SK-N-SH treated with all-trans-retinoic acid at 6 μM for 48 hours (cell line): ENCODE measurements at regions not wholly inside any gene's neighbourhood (a gene's known extent, or its start where the extent isn't known, plus 50 kb on each side); places are given as distances from the start of the nearest gene placed in this dataset.

ENCODE experiments used
- ATAC-seq: fragments of 200-7000 bp; cut with Tn5 transposase; 3 replicates; pipeline ENCODE4 v1.9.1; 2020; ENCODE audit warnings: mild to moderate bottlenecking, moderate library complexity
- ARNTL ChIP-seq: fragments of 450-650 bp; formaldehyde crosslinking; IDR thresholded peaks from 2 replicates; pipeline ENCODE4 v1.5.0; 2020; ENCODE audit warnings: low read depth, mild to moderate bottlenecking, moderate library complexity, borderline replicate concordance
- BACH2 ChIP-seq: fragments of 250-450 bp; sonication (Bioruptor Pico); IDR thresholded peaks from 2 replicates; pipeline ENCODE4 v1.9.0; 2021; ENCODE audit warnings: mild to moderate bottlenecking, borderline replicate concordance
- CSDC2 ChIP-seq: fragments of 250-450 bp; sonication (Bioruptor Pico); IDR thresholded peaks from 2 replicates; pipeline ENCODE4 v1.5.0; 2020; ENCODE audit warnings: mild to moderate bottlenecking, moderate library complexity
- CSRNP3 ChIP-seq: fragments of 250-450 bp; sonication (Bioruptor Pico); IDR thresholded peaks from 2 replicates; pipeline ENCODE4 v1.5.1; 2021; ENCODE audit warnings: mild to moderate bottlenecking, moderate library complexity
- ESRRG ChIP-seq: fragments of 250-450 bp; sonication (Bioruptor Pico); IDR thresholded peaks from 2 replicates; pipeline ENCODE4 v1.6.1; 2021; ENCODE audit warnings: mild to moderate bottlenecking
- GLIS3 ChIP-seq: fragments of 250-450 bp; sonication (Bioruptor Pico); IDR thresholded peaks from 2 replicates; pipeline ENCODE4 v1.5.0; 2020; ENCODE audit warnings: mild to moderate bottlenecking, moderate library complexity
- OSR1 ChIP-seq: fragments of 250-450 bp; sonication (Bioruptor Pico); IDR thresholded peaks from 2 replicates; pipeline ENCODE4 v1.8.0; 2022; ENCODE audit warnings: moderate library complexity, mild to moderate bottlenecking, inconsistent platforms
- PATZ1 ChIP-seq: fragments of 250-450 bp; sonication (Bioruptor Pico); IDR thresholded peaks from 2 replicates; pipeline ENCODE4 v1.8.0; 2020; ENCODE audit warnings: mild to moderate bottlenecking, moderate library complexity, borderline replicate concordance
- RARB ChIP-seq: fragments of 250-450 bp; sonication (Bioruptor Pico); IDR thresholded peaks from 2 replicates; pipeline ENCODE4 v1.8.0; 2021; ENCODE audit warnings: mild to moderate bottlenecking, moderate library complexity
- SNAI2 ChIP-seq: fragments of 250-450 bp; sonication (Bioruptor Pico); IDR thresholded peaks from 2 replicates; pipeline ENCODE4 v1.5.0; 2020; ENCODE audit warnings: mild to moderate bottlenecking, moderate library complexity
- TCF4 ChIP-seq: fragments of 250-450 bp; sonication (Bioruptor Pico); IDR thresholded peaks from 2 replicates; pipeline ENCODE4 v1.8.0; 2021; ENCODE audit warnings: mild to moderate bottlenecking, moderate library complexity, borderline replicate concordance
- TOX ChIP-seq: fragments of 250-450 bp; sonication (Bioruptor Pico); IDR thresholded peaks from 2 replicates; pipeline ENCODE4 v1.8.0; 2021; ENCODE audit warnings: mild to moderate bottlenecking, moderate library complexity, borderline replicate concordance
- TSHZ2 ChIP-seq: fragments of 250-450 bp; sonication (Bioruptor Pico); IDR thresholded peaks from 2 replicates; pipeline ENCODE4 v1.5.0; 2020; ENCODE audit warnings: mild to moderate bottlenecking, moderate library complexity
- ZC3H10 ChIP-seq: fragments of 250-450 bp; sonication (Bioruptor Pico); IDR thresholded peaks from 2 replicates; pipeline ENCODE4 v1.5.1; 2021; ENCODE audit warnings: mild to moderate bottlenecking, moderate library complexity
- ZFP3 ChIP-seq: fragments of 250-450 bp; sonication (Bioruptor Pico); IDR thresholded peaks from 2 replicates; pipeline ENCODE4 v1.5.0; 2020; ENCODE audit warnings: mild to moderate bottlenecking, moderate library complexity
- ZFP30 ChIP-seq: fragments of 450-650 bp; formaldehyde crosslinking; IDR thresholded peaks from 2 replicates; pipeline ENCODE4 v1.5.0; 2022; ENCODE audit warnings: mild to moderate bottlenecking, moderate library complexity
- ZNF565 ChIP-seq: fragments of 450-650 bp; formaldehyde crosslinking; conservative IDR thresholded peaks from 2 replicates; pipeline ENCODE4 v1.5.0; 2020; ENCODE audit warnings: low read depth, mild to moderate bottlenecking, moderate library complexity
- ZNF70 ChIP-seq: fragments of 450-650 bp; formaldehyde crosslinking; IDR thresholded peaks from 2 replicates; pipeline ENCODE4 v1.5.0; 2020; ENCODE audit warnings: mild to moderate bottlenecking, moderate library complexity
- ZNF8 ChIP-seq: fragments of 450-650 bp; formaldehyde crosslinking; IDR thresholded peaks from 2 replicates; pipeline ENCODE4 v1.5.0; 2020; ENCODE audit warnings: mild to moderate bottlenecking, moderate library complexity
- TF ChIP-seq, protein P1 (sequence below): fragments of 250-450 bp; sonication (Bioruptor Pico); IDR thresholded peaks from 2 replicates; pipeline ENCODE4 v1.8.0; 2021; ENCODE audit warnings: low read depth, mild to moderate bottlenecking, moderate library complexity, borderline replicate concordance
- TF ChIP-seq, protein P2 (sequence below): fragments of 250-450 bp; sonication (Bioruptor Pico); IDR thresholded peaks from 2 replicates; pipeline ENCODE4 v1.5.1; 2020; ENCODE audit warnings: low read depth, mild to moderate bottlenecking, moderate library complexity

DNA sequence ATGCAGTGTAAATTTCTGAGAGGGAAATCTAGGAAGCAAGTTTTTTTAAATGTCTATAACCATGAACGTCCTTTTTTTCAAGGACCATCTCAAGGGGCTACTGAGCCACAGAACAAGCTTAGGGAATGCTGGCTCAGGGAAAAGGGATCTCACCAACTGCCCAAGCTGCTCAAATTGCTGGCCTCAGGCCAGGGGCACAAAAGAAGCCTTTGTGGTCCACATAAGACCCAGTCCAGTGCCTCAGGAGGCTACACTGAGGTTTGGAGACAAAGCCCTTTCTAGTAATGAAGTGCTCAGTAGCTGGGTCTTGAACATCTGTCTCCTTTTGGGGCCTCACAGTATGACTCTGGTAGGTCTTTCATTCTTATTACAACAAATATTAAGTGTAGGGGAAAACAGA is 305.5 kb downstream of the RAB28 start:
- TF ChIP-seq ZNF565 (CRISPR knock-in tag) (no peak), ZC3H10 (CRISPR knock-in tag) (no peak), TOX (CRISPR knock-in tag) (no peak), ARNTL (no peak), ESRRG (CRISPR knock-in tag) (no peak), PATZ1 (no peak), GLIS3 (no peak), TSHZ2 (CRISPR knock-in tag) (no peak), TCF4 (CRISPR knock-in tag) (no peak), CSDC2 (CRISPR knock-in tag) (no peak), BACH2 (CRISPR knock-in tag) (no peak), CSRNP3 (CRISPR knock-in tag) (no peak), ZNF8 (CRISPR knock-in tag) (no peak), ZFP3 (CRISPR knock-in tag) (no peak), OSR1 (no peak), SNAI2 (CRISPR knock-in tag) (no peak), ZFP30 (CRISPR knock-in tag) (no peak), ZNF70 (CRISPR knock-in tag) (no peak)
- TF ChIP-seq, protein P1, sequence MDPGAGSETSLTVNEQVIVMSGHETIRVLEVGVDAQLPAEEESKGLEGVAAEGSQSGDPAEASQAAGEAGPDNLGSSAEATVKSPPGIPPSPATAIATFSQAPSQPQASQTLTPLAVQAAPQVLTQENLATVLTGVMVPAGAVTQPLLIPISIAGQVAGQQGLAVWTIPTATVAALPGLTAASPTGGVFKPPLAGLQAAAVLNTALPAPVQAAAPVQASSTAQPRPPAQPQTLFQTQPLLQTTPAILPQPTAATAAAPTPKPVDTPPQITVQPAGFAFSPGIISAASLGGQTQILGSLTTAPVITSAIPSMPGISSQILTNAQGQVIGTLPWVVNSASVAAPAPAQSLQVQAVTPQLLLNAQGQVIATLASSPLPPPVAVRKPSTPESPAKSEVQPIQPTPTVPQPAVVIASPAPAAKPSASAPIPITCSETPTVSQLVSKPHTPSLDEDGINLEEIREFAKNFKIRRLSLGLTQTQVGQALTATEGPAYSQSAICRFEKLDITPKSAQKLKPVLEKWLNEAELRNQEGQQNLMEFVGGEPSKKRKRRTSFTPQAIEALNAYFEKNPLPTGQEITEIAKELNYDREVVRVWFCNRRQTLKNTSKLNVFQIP (CRISPR knock-in tag), result no peak
- TF ChIP-seq, protein P2, sequence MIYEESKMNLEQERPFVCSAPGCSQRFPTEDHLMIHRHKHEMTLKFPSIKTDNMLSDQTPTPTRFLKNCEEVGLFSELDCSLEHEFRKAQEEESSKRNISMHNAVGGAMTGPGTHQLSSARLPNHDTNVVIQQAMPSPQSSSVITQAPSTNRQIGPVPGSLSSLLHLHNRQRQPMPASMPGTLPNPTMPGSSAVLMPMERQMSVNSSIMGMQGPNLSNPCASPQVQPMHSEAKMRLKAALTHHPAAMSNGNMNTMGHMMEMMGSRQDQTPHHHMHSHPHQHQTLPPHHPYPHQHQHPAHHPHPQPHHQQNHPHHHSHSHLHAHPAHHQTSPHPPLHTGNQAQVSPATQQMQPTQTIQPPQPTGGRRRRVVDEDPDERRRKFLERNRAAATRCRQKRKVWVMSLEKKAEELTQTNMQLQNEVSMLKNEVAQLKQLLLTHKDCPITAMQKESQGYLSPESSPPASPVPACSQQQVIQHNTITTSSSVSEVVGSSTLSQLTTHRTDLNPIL (CRISPR knock-in tag), result no peak
- no peak for ATAC-seq

DNA sequence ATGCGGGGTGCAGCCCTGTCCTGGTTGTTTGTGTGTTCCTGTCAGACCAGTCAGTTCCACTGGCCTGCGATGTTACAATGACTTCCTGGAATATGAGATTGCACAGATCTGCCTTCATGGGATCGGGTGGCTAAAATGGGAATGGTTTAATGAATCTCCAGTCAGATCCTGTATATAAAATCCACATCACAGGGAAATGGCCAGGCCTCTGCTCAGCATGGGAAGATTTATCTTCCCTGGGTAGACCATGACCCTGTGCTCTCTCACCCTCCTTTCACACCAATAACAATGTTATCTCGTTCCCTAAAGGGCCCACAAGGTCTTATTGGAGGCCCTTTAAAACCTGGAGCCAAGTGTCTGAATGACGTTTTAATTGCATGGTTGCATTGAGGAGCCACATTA is 307.4 kb downstream of the RAB28 start:
- no peak for ATAC-seq
- TF ChIP-seq ZNF8 (CRISPR knock-in tag) (no peak), ESRRG (CRISPR knock-in tag) (no peak), TSHZ2 (CRISPR knock-in tag) (no peak), OSR1 (no peak), ZNF70 (CRISPR knock-in tag) (no peak), ZC3H10 (CRISPR knock-in tag) (no peak), SNAI2 (CRISPR knock-in tag) (no peak), ARNTL (no peak), TOX (CRISPR knock-in tag) (no peak), RARB (no peak), GLIS3 (no peak), PATZ1 (no peak), ZNF565 (CRISPR knock-in tag) (no peak), TCF4 (CRISPR knock-in tag) (no peak), BACH2 (CRISPR knock-in tag) (no peak), CSRNP3 (CRISPR knock-in tag) (no peak), ZFP3 (CRISPR knock-in tag) (no peak)
- TF ChIP-seq, protein P2 (CRISPR knock-in tag), result no peak
